GM19324 (cell line): ENCODE measurements at regions not wholly inside any gene's neighbourhood (a gene's known extent, or its start where the extent isn't known, plus 50 kb on each side); places are given as distances from the start of the nearest gene placed in this dataset.

Source experiments
- ATAC-seq: cut with Tn5 transposase; IDR thresholded peaks from one replicate; pipeline ENCODE4 v1.9.1; 2021; ENCODE audit warnings: mild to moderate bottlenecking, moderate library complexity; ENCODE audit not compliant: unreplicated experiment, low FRiP score

DNA sequence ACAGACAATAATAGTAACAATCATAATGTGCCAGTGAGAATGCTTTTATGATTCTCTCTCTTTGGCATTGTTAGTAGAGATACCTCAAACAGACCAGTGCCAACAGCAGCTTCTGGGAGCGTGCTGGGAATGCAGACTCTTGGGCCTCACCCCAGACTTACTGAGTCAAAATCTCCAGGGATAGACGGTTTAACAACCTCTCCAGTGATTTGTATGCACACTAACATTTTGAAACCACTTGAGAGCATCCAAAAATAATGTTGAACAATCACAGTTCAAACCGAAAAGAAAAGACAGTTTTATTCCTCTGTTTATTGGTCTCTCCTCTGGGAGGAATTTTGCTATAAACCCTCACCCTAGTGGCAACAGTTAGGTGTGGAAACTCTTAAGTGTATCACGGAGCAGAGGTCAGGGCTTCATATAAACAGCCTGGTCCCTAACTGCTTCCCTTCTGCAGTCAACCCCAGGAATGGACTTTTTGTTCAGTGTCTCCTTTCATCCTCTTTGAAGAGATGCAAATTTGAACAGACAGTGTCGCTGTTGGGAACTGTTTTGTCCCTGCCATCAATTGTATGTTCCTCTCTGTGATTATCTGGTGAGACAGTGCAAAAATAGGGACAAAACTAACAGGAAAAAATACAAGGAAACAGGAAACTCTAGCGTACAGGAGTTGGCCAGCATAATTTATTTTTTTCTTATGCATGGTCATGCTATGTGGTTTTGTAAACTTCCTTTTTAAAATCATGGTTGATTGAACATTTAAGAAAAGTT, 162.4 kb upstream of the BTBD3 start:
- ATAC-seq = no peak

DNA sequence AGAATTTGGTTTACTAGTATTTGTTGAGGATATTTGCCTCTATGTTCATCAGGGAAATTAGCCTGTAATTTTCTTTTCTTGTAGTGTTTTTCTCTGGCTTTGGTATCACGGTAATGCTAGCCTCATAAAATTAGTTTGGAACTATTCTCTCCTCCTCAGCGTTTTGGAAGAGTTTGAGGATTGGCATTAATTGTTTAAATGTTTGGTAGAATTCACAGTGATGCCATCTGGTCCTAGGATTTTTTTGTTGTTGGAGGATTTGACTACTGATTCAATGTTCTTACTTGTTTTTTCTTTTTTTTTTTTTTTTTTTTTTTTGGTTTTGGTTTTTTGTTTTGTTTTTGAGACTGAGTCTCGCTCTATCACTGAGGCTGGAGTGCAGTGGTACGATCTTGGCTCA, 156.2 kb upstream of the BTBD3 start:
- ATAC-seq = no peak

DNA sequence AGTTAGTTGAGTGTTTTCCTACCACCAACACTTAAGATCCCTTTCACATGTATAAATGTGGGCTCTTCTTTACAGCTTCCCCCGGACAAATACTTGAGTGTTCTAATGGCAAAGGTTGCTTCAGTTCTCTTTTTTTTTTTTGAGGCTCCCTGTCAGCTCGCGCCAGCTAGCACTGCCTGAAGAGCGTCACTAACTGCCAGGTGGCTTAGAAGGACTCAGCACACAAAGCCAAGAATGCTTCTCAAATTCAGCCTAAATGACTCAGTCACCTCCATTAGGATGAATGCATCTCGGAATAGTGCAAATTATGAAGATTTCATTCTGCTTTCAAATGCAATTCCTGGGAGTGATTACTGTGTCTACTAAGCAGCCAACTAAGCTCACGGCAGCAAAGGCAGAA, 150.7 kb upstream of the BTBD3 start:
- ATAC-seq = no peak

DNA sequence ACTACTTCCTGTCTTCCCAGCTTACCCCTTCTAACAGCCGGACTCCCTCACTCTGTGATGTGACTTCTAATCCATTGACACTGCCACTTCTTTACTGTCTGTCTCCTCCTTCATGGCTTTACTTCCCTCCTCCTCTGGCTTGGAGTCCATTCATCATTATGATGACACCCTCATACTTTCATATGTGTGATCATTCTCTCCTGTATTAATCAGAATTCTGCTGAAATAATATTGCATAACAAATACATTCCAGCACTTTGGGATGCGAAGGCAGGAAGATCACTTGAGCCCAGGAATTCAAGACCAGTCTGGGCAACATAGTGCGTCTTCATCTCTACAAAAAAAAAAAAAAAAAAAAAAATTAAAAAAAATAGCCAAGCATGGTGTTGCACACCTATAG, 147.9 kb upstream of the BTBD3 start:
- no peak for ATAC-seq

DNA sequence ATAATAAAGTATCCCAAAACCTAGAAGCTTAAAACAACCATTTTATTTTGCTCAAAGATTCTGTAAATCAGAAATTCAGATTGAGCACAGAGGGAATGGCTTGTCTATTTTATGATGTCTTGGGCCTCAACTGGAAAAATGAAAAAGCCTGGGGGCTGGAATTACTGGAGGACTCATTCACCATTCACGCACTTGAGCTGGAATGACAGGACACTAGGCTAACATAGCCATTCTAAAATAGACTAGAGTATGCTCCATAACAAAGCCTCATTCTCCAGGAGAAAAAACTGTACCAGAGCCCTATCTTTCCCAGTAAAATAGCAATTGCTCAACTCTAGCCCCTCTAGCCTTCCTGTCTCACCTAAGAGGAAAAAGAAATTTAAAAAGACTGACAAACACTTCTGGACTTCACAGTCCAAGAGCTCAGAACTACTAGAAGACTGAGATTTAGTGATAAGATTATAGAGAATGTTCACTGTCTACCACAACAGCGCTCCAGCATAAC, 145.4 kb upstream of the BTBD3 start:
- no peak for ATAC-seq

DNA sequence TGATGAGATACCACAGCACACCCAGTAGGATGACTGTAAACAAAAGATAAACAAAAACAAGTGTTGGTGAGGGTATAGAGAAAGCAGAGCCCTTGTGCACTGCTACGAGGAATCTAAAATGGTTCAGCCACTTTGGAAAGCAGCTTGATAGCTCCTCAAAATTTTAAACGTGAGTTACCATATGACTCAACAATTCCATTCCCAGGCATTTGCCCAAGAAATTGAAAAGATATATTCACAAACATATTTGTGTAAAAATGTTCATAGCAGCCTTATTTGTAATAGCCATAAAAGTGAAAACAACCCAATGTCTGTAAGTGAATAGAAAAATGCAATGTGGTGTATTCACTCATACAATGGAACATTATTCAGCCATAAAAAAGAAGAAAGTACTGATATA, 141.0 kb upstream of the BTBD3 start:
- ATAC-seq = no peak

DNA sequence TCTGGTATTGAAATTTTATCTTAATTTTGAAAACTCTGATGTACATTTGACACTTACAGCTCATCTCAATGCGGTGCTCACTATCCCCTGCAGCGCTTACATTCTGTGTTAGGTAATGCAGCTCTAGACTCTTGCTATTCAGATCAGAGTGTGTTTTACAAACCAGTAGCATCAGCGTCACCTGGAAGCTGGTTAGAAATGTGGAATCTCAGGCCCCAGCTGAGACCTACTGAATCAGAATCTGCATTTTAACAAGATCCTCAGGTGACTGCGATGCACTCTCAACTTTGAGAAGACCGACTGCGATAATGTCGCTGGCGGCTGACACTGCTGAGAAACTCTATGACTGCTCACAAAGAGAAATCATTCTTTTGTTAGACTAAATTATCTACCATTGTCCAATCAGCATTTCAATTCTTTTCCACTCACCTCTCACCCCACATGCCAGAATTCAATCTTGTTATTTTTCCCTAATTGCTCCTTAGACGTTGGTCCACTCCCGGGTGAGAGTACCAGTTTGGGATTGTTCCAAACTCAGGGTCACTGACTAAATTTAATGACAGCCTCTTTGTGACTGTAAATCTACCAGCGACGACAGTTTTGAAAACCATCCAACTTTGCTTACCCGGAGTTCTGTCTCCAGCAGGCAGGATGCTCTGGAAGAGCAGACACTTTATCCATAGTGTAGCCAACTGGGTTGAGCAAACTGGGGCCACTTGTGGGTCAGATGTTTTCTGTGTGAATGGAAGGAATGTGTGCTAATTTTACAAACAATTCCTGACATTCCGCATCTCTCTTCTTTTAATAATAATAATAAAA, 140.1 kb upstream of the BTBD3 start:
- ATAC-seq = no peak

DNA sequence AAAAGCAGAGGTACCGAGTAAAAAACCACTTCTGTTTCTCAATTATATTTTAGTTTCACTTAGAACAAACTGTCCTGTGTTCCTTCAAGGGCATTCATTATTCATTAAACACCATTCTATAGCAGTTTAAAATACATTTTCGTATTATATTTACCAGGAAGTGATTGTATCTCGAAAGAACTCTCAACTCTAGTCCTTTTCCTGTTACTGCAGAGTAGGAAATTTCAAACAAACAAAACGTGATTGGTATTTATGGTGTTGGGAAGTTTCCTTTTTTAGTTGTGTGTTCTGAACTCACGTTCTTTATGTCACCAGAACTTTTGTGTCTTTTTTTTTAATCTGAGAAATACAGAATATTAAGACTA, 139.5 kb upstream of the BTBD3 start:
- ATAC-seq = no peak

DNA sequence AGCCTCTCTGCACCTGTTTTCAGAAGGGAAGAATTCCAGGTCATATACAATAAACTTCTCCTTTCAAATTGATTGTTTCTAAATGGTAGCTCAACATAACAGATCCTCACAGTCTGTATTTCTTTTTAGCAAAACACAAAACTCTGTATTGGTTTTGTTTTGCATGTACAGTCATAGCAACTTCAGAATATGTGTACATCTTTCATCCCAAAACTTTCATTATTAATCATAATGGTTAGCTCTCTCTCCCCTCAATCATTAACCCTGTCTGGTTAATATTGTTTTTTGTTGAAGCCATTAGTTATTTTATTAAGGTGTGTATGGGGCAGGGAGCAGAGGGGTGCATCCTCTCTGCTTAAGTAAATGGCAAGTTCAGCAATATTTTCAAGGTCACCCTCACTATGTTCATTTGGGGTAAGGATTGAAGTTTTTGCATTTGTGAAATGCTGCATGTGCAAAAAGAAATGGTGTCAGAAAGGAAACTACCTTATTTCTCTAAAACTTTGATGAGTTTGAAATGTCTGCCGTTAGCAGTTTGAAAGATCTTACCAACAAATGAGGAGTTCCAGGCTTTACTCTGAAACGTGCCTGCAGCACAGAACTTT, 136.8 kb upstream of the BTBD3 start:
- no peak for ATAC-seq

DNA sequence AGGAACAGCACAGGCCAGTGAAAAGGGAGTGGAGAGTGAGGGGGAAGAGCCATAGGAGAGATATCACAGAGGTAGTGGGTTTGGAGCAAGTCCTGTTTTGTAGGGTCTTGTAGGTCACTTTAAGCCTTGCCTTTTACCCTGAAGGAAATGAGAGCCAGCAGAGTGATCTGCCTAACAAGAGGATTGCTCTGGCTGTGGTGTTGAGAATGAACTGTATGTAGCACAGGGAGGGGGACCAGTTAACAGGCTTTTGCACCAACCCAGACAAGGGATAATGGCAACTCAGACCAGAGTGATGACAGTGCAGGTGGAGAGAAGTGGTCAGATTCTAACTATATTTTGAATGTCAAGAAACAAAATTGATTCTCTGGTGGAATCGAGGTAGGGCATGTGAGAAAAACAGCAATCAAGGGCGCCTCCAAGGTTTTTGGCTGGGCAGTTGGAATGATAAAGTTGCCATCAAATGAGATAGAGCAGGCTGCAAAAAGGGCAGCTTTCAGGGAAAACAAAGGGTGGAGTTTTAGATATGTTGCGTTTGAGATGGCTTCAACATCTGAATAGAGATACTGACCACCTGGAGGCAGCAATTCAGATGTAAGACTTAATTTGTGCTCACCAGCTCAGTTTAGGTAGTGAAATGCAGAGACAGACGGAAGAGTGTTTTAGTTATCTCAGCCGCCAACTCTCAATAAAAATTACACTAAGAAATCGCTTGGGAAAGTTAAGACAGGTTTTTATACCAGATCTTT, 134.4 kb upstream of the BTBD3 start:
- ATAC-seq = no peak

DNA sequence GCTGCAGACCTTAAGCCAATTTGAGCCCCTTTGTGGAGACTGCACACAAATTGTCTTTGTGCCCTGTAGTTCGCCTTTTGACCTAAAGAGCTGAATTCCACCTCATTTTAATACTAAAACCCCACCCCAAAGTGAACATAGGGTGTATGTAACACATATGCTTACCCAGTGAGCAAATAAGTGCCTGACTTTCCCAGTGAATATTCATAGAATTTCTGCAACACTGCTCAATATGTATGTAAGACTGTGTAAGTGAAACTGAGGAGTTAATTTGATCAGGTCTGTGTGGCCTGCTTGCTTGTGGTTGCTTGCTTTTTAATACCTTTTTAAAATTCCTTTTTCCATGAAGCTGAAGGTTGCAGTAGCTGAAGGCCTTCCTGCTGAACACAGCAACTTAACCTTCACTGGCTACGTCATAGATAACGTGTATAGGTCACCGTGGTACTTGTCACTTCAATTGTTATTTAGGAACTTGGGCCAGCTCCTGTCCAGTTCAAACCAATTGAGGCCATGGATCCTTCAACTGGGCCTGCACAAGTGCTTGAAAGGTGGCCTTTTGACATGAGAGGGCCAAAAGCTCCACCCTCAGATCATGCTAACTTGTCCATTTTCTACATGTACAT, 131.7 kb upstream of the BTBD3 start:
- no peak for ATAC-seq

DNA sequence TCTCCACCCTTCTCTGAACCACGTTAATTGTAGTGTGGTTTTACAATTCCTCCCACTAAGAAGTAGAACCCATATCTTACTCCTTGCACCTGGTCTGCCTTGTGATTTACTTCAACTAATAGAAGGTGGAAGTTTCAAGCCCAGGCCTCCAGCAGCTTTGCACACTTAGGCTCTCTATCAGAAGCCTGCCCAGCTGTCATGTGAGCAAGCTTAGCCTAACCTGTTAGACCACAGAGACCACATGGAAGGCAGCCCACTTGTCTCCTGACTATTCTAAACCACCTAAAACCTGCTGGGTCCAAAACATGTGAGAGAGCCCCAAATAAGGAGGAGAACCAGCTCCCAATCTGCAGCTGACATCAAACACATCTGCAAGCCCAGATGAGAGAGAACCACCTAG, 127.6 kb upstream of the BTBD3 start:
- ATAC-seq = no peak

DNA sequence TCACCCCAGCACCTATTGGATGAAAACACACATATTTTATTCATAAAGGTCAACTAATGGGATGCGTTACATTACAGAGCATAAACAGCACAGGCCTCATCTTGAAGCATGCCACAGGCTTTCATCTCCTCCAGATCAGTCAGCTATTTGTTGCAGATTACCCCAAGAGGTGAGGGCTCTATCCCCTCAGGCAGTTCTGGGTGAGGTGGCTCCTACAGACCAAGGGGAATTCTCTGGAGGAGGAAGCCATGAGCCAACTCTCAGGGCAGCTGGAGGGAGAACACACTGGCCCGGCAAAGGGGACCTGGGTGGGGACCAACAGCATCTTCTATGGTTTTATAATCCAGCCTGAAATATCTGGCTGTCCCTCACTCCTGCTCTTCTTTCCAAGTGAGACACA, 126.4 kb upstream of the BTBD3 start:
- ATAC-seq = no peak

DNA sequence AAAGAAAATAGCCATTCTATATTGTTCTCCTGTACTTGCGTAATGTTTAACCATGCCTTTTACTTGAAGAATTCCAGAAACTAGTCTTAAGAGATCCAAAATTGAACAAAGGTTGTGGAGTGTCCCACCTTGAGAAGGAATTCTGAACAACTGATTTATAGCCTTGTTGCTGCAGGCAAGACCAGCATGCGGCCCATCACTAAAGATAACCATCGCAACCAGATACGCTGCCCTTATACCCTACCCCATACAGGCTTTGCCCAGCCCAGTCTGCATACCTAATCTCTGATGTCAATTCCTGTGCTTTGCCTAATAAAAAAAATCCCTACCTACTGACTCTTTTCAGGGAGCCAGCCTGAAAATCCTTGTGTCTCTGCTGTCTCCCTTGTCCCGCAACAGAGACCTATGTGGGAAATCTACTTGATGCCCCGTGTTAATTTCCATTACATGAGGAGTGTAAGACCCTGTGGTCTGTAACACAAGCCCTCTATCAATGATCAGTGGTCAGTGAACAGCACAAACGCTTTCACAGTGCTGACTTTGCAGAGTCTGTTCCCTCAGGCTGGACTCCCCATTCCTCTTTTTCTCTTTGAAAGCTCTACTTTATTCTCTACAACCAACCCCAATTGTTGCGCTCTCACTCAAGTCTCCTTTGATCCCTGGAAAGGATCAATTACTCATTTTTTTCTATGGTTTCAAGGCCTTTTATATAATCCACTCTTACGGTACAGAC, 125.7 kb upstream of the BTBD3 start:
- ATAC-seq = no peak

DNA sequence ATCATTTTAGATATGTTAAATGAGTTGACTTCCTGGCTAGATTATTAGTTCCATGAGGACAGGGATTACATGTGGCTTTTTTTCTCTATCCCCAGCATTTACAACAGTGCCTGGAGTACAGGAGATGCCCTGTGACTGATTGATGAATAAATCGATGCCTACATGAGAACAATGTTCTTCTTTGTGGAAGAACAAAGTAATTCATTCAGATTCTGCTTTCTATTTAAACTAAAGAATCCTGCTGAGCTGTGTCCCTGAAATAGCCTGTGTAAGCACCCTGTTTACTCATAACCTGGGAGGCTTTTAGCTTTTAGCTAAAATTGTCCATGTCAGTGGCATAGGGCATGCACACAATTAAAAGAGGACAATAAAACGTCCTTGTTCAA, 125.1 kb upstream of the BTBD3 start:
- ATAC-seq = no peak

DNA sequence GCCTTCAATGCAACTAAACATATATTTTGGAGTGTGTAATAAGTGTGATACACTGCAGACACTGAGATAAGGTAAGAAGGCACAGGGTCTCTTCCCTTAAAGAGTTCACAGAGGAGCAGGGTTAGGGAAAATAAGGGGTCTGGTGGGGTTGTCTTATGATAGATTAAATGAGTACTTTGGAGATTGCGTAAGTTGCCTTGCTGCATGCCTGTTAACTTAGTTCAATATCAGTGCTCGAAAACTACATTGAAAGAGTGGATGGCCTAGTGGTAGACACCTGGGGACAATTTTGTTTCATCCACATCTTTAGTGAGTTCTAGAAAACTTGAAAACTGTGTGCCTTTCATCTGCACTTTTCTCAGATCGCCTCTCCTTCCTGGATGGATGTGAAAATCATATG, 123.2 kb upstream of the BTBD3 start:
- ATAC-seq = no peak

DNA sequence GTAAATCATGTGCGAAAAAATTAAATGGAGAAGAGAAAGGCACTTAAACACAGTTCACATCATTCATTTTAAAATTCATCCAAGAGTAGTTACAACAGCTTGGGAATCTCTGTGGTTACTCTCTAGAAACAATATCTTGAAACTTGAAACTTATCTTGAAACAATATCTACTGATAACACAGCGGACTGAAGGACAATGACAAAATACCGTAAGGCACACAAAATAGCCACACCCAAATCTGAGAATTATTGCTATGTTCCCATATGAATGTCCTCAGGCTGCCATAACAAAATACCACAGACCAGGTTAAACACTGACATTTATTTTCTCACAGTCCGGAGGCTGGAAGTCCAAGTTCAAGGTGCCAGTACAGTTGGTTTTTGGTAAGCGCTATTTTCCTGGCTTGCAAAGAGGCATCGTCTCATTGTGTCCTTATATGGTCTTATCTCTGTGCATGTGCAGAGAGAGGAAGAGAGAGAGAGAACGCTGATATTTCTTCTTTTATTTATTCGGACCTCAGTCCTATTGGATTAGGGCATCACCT, 122.5 kb upstream of the BTBD3 start:
- ATAC-seq = no peak

DNA sequence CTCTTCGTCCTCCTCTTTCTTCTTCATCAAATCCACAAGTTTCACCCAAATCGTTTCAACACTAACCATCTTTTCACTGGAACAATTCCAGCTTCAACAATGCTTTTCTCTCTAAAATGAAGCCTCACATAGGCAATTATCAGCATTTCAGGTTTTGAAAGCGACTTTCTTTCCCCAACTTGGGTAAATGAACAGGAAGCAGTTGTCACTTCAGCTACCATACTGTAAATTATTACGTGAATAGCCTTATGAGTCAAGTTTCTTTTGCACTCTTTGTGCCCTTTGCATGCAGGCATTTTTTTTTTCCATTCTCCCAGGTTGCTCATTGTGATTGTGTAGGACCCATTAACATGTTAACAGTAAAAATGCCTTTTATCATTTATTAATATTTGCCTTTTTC, 121.7 kb upstream of the BTBD3 start:
- no peak for ATAC-seq

DNA sequence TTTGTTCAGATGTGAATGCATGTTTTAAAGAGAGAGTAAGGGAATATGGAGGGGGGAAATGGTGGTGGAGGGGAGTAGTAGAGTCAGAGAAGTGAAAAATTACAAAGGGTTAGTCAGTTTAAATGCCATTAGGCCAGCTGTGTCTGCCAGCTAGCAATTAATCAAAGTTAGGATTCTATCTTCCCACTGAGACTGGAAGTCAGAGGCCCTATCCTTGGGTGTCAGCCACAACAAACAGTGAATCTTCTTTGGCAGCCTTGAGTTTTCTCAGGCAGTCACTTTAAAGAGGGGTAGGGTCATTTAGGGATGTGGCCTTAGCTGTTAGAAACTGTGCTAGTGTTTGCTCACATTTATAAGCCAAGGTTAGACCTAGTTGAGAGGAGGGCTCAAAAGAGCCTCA, 120.5 kb upstream of the BTBD3 start:
- no peak for ATAC-seq

DNA sequence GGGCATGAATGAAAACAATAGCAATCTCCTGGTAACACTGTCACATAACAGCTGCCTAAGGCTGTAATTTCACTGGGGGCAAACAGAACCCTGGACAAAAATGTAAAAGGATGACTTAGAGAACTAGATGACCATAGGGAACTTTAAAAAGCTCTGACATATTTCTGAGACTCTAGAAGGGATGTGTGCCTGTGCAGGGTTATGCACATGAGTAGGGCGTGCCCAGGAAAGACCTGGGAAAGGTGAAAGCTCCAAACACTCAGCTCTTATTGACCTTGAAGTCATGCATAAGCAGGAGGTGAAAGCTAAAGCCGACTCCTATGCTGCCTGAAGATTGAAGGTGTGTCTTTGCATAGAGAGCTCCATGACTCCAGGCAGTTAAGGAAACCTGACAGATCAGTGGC, 118.4 kb upstream of the BTBD3 start:
- no peak for ATAC-seq
